Glomerular endothelial cell (primary cell): ENCODE measurements at regions not wholly inside any gene's neighbourhood (a gene's known extent, or its start where the extent isn't known, plus 50 kb on each side); places are given as distances from the start of the nearest gene placed in this dataset.
"Not testable (repeated sequence)": the region's sequence is repeated elsewhere in the genome, so short reads cannot be mapped to it uniquely, and the experiment has no call there.

Experiments used
- DNase-seq: peaks from one replicate; pipeline ENCODE4 v3.0.0-alpha.2; 2011; ENCODE audit warnings: low read depth, low spot score; ENCODE audit errors: extremely low read depth

GRCh38 chr3:104043001-104043543, 1323.6 kb upstream of the ALCAM start:
- DNase-seq: not testable (repeated sequence)

GRCh38 chr3:104044002-104044401, 1322.7 kb upstream of the ALCAM start:
- DNase-seq: no peak

DNA sequence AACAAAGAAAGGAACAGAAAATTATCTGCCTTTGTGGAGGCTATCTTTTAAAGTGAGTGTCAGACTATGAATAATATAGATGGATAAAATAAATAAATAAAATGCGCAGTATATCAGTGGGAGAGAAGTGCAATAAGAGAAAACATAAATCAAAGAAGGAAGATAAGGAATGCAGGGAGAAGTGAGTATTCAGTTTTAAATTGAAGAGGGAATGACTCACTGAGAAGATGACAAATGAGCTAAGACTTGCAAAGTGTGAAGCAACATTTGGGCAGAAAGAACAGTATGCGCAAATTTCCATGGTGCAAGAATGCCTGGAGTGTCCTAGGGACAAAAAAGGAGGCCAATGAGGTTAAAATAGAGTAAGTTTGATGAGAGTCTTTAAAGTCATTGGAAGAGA, 1300.1 kb upstream of the ALCAM start:
- DNase-seq: no peak

GRCh38 chr3:104069114-104069513, 1297.6 kb upstream of the ALCAM start:
- DNase-seq: no peak

DNA sequence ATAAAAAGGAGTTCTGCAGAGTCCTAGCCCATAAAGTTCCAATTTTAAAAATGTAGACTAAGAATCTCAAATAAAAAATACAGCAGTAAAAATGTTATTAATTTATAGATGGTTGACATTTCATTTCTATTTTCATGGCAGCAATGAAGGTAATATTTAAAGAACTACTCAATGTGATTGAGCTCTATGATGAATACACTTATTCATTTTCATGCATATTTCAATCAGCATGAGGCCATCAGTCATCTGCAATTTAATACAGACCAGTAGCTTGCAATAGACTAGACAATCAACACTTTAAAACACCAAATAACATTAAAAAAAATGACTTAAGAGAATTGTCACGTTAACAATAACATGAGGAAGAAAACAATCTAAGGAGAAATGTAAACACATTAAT, 1295.8 kb upstream of the ALCAM start:
- DNase-seq: no peak

DNA sequence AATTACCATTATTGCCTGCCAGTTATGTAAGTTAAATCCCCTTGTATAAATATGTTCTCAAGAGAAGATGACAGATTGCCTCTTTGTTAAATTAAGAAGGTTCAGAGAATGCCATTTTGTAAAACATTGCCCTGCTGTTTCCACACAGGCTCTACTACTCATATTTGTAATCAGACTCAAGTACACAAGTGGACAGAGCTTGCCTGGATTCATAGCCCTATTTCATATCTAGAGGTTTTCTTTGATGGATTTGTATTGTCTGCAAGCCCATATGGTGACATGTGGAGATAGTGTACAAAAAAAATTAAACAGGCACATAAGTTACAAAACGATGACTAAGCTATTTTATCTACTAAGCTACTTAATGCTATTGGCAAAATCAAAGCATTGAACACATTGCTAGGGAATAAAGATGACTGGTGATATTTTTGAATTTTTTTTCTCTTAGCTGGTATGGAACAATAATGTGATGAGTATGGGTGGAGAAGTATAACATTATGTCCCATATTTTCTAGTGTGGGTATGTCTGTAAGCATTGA, 1286.6 kb upstream of the ALCAM start:
- no peak for DNase-seq

- DNase-seq: no peak
Observed at GRCh38 chr3:104088738-104089137, 1278.0 kb upstream of the ALCAM start.

DNA sequence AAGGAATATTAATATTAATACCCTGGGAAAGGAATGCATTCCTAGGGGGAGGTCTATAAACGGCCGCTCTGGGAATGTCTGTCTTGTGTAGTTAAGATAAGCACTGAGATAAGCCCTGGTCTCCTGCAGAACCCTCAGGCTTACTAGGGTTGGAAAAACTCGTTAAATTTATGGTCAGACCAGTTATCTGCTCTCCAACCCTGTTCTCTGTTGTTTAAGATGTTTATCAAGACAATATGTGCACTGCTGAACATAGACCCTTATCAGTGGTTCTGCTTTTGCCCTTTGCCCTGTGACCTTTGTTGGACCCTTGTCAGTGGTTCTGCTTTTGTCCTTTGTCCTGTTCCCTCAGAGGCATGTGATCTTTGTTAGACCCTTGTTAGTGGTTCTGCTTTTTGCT, 1276.7 kb upstream of the ALCAM start:
- DNase-seq: not testable (repeated sequence)

- no peak for DNase-seq
Observed at GRCh38 chr3:104101736-104102135, 1265.0 kb upstream of the ALCAM start.

- peak; percentile 14 for DNase-seq
Observed at GRCh38 chr3:104102386-104102785, 1264.3 kb upstream of the ALCAM start.

- DNase-seq: no peak
Observed at GRCh38 chr3:104106276-104106675, 1260.4 kb upstream of the ALCAM start.

DNA sequence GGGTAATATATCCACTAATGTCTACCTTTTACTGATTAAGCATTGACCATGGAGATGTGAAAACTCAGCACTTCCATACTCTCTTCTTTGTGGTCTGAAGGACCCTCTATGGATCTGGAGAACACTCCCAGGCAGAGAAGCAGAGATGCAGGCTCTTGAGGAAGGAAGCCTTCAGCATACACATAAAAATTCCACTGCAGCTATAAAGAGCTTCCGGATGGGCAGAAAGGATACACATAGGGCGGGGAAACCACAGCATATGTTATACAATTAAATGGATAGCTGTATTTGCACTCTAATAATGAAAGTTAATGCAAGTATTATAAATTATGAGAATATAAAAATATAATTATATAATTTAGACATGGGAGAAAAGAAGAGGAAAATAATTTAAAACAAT, 1258.2 kb upstream of the ALCAM start:
- DNase-seq: no peak

DNA sequence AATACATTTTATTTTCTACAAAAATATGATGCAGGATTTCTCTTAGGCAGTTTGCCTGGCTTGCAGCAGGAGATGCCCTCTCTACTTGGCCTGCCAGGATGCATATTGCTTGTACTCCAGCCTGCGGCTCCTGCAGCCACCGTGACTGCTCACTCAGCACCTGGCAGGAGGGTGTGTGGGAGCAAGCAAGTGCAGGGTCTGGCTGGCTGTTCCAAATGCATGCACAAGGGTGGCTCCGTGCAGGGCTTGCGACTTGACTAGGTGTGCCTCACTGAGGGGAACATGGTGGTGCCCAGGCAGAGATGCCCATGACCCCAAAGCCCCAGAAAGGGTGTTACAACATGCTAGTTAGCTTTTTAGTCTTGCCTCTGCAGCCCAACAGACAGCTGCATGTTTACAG, 1240.2 kb upstream of the ALCAM start:
- DNase-seq: no peak

DNA sequence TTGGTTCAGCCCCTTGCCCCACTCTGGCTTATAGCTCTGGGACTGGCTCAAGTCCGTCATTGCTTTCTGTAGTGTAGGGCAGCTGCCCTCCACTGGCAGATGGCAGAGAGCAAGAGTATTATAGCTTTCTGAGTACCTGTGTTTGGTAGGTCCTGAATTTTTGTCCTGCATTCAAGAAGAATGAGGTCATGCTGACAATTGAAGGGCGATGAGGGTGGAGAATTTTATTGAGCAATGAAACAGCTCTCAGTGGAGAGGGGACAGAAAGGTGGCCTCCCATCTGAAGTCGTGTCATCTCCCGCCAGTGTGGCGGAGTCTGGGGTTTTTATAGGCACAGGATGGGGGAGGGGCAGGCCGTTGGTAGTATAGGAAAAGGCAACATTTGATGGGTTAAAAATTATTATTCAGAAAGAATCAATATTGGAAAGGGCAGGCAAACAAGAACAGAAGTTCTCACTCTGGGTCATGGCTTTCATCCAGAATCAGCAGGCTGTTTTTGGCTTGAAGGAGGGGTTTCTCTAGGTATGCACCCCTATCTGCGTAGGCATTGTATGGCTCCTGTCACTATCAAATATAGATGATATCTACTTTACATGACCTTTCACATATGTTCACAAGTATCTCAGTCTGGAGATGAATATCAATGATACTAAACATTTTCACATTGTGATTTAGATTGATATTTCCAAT, 1239.7 kb upstream of the ALCAM start:
- DNase-seq: no peak

GRCh38 chr3:104127830-104128229, 1238.9 kb upstream of the ALCAM start:
- DNase-seq: no peak

DNA sequence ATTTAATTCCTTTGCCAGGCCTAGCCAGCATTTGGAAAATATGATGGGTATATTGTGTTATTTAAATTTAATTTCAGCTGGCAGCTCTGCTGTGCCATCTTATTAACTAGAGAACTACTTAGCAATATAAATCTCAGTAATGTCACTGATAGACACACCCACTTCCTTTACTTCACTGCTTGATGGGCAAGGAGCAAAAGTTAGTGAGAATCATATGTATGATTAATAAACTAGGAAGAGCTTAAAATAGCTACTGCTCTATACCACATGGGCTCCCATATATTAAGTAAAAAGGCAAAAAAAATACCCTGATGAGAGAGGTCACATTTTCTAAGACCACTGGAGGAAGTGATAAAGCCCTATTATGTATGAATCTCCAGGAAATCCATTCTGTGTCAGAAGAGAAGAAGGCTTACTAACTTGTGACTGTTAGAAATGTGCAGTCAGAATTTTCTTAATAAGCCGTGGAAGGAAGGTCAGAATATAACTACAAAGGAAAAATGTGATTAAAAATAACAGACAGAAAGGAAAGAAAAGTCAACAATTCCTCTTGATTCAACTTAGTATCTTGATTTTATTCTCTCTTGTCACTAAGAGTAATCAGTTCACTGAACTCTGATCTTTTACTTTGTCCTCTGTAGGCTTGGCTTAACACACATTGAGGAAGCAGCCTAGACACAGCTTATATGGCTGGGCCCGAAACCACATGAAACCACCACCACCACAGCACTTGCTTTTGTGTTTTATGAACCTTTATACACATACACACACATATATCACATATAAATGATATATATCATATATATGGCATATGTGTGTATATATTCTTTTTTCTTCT, 1233.9 kb upstream of the ALCAM start:
- DNase-seq: peak; percentile 14

DNA sequence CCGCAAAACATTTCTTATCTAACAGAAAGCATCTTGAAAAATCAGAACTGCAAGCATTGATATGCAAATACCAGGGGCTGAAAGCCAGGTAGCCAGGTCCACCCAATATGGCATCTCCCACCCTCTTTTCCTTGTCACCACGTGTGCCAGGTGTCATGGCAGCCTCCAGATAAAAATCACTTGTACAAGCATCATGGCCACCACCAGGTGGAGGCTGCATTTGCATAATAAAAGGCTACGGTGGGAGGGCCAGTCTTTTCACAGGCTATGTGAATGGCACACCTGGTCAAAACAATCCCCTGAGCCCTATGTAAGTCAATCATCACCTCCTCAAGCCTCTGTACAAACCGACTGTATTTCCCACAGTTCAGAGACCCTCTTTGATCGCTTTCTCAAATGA, 1233.1 kb upstream of the ALCAM start:
- no peak for DNase-seq

- DNase-seq: no peak
Observed at GRCh38 chr3:104137116-104137515, 1229.6 kb upstream of the ALCAM start.

DNA sequence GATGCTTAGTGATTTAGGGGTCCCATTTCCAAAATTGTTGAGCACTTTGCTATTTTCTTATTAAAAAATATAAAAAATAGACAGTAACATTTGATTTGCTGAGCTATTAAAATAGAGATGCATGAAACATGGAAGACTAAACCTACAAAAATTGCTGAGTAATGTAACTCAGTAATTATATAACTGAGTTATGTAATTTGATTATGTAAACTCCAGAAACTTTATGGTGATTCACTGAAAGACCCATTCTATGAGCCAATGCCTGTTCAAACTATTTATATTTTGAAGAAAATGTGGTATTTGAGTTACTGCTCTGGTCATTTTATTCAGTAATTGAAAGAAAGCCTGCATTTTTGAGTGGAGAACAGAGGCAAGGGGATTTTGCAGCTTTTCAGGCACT, 1221.5 kb upstream of the ALCAM start:
- DNase-seq: no peak

DNA sequence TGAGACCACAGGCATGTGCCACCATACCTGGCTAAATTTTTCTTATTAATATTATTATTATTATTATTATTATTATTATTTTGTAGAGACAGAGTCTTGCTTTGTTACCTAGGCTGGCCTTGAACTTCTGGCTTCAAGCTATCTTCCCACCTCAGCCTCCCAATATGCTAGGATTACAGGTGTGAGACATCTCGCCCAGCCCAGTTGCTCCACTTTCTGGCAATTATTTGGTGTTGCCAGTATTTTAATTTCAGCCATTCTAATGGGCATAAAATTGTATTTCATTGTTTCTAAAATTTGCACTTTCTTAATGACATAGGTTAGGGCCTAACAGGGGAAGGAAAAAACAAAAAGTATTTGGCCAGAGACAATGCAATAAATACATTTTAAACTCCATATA, 1217.6 kb upstream of the ALCAM start:
- no peak for DNase-seq

GRCh38 chr3:104150724-104151123, 1216.0 kb upstream of the ALCAM start:
- DNase-seq: no peak

DNA sequence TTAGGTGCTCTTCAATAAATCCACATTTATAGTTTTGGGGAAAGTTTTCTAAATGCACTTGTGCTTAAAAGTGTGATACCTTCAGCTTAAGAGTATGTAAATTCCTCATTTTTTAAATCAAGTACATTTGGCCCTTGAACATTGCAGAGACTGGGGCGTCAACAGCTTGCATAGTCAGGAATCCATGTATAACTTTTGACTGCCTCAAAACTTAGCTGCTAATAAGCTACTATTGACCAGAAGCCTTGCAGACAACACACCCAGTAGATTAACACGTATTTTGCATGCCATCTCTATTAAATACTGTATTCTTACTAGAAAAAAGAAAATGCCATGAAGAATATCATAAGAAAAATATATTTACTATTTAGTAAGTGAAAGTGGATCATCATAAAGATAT, 1211.8 kb upstream of the ALCAM start:
- DNase-seq: no peak
